Activated naive CD4-positive, alpha-beta T cell treated with anti-CD3 and anti-CD28 coated beads for 36 hours (primary cell): ENCODE measurements at regions not wholly inside any gene's neighbourhood (a gene's known extent, or its start where the extent isn't known, plus 50 kb on each side); places are given as distances from the start of the nearest gene placed in this dataset.

Source experiments
- CTCF ChIA-PET: fragments of 350-600 bp; sonication (Branson Sonifier 250); formaldehyde crosslinking; loops from one replicate; lab custom pipeline; 2021; ENCODE audit warnings: antibody characterized with exemption; lab: Charles Lee
- DNase-seq: peaks from one replicate; pipeline ENCODE4 v3.0.0-alpha.2; 2020
- H3K27ac Mint-ChIP-seq: one replicate; pipeline ENCODE4 v1.8.0; 2021; ENCODE audit warnings: mild to moderate bottlenecking, mixed read lengths
- H3K27me3 Mint-ChIP-seq: one replicate; pipeline ENCODE4 v1.8.0; 2021; ENCODE audit warnings: low read depth, mixed read lengths
- H3K36me3 Mint-ChIP-seq: one replicate; pipeline ENCODE4 v1.8.0; 2021; ENCODE audit warnings: low read depth, mixed read lengths
- H3K4me1 Mint-ChIP-seq: one replicate; pipeline ENCODE4 v1.8.0; 2021; ENCODE audit warnings: low read depth, mixed read lengths
- H3K4me3 Mint-ChIP-seq: one replicate; pipeline ENCODE4 v1.8.0; 2021; ENCODE audit warnings: mild to moderate bottlenecking, moderate library complexity, mixed read lengths
- H3K9me3 Mint-ChIP-seq: one replicate; pipeline ENCODE4 v1.8.0; 2021; ENCODE audit warnings: mixed read lengths
- intact Hi-C: fragments of 100-400 bp; cut with micrococcal nuclease; formaldehyde crosslinking; loops from one replicate; pipeline ENCODE4 v1.15.1; 2023

DNA sequence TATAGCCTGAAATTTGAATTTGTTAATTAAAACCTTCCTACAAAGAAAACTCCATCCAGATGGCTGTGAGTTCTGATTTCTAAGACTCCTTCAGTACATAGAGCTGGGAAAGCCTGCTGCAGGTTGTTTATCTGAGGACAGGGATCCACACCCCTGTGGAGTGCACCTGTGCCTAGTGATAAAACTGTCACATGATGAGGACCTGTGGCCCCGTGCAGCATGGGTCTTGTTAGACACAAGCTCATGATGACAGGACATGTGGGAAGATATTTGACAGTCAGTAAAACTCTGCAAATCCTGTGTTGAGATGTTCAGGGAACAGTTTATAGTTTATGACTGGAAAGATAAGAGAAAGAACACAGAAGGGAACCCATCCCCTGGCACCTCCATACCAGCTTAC lies 133.2 kb upstream of the TMEM18 start:
- H3K4me1 Mint-ChIP-seq: no peaks in the 10 kb centered on the region
- intact Hi-C loops: no loop called here

DNA sequence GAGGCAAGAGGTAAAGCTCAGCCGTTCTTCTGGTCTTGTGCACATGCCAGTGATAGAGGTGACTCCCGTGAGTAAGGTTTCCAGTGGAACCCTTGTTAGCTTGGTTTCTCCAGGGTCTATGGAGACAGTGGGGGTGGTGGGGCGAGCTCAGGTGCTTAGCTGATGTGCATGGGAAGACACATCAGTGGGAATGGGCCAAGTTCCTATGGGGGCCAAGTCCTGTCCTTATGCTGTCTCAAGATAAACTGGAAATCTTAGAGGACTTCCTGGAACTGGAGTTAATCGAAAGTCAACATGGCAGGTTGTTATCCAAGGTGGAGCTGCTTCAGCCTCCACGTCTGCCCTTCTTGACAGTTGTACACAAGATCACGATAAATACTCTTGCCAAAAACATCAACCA lies 130.1 kb upstream of the TMEM18 start:
- Mint-ChIP-seq H3K9me3 (no peaks in the 10 kb centered on the region), H3K27ac (no peak overlapping the region), H3K27me3 (no peaks in the 10 kb centered on the region), H3K36me3 (no peaks in the 10 kb centered on the region), H3K4me1 (no peaks in the 10 kb centered on the region), H3K4me3 (no peak overlapping the region)
- intact Hi-C loops: no loop called here
- no peak for DNase-seq
- CTCF ChIA-PET: interaction anchor here (0.9 kb wide), 1 partner anchor 739 kb away, joined by 3 read pairs; no protein-coding TSS in a partner anchor

More for the DNA sequence above, 133.2 kb upstream of the TMEM18 start:
- CTCF ChIA-PET: interaction anchor here (0.6 kb wide), 1 partner anchor 942 kb away, joined by 3 read pairs; no protein-coding TSS in a partner anchor
- H3K36me3 Mint-ChIP-seq: no peaks in the 10 kb centered on the region
- no peak for DNase-seq
- no peaks in the 10 kb centered on the region for H3K9me3 Mint-ChIP-seq
- no peak overlapping the region for H3K27ac Mint-ChIP-seq
- H3K27me3 Mint-ChIP-seq: no peaks in the 10 kb centered on the region
- H3K4me3 Mint-ChIP-seq: no peak overlapping the region

DNA sequence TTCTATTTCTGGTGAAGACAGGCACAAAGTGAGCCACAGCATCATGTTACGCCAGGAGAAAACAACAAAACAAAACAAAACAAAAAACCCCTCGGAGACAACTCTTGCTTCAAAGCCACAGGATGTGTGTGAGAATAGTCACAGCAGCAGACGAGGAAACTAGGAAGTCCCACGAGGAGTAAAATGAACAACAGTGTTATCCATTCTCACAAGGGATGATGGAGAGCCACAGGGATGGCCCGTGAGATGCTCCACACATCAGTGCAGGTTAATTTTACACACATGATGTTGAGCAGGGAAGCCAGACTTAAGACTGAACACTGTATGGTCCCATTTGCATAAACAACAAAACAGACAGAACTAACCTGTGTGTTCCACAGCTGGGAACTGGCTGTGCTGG lies 128.5 kb upstream of the TMEM18 start:
- no peak overlapping the region for H3K27ac Mint-ChIP-seq
- intact Hi-C loops: no loop called here
- DNase-seq: no peak
- no peaks in the 10 kb centered on the region for H3K4me1 Mint-ChIP-seq
- CTCF ChIA-PET: no interaction called here
- H3K4me3 Mint-ChIP-seq: no peak overlapping the region
- no peaks in the 10 kb centered on the region for H3K27me3 Mint-ChIP-seq
- H3K9me3 Mint-ChIP-seq: no peaks in the 10 kb centered on the region
- H3K36me3 Mint-ChIP-seq: no peaks in the 10 kb centered on the region

DNA sequence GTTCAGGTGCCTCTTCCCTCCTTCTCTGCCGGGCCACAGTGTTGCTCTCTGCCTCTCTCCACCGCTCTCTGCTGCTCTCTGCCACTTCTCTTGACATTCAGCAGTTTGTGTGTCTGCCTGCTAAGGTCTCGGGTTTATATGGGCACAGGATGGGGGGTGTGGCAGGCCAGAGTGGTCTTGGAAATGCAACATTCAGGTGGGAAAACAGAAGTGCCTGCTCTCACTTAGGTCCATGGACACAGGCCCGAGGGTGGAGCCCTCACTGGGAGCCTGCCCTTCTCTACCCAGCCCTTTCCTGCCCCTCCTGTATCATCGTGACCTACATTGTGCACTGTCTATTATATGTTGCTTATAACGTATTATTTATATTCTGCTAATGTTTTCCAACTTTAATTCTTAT lies 120.8 kb upstream of the TMEM18 start:
- intact Hi-C loops: no loop called here
- no peak for DNase-seq
- H3K36me3 Mint-ChIP-seq: no peaks in the 10 kb centered on the region
- no peaks in the 10 kb centered on the region for H3K27me3 Mint-ChIP-seq
- no peaks in the 10 kb centered on the region for H3K4me1 Mint-ChIP-seq
- H3K27ac Mint-ChIP-seq: no peak overlapping the region
- no peaks in the 10 kb centered on the region for H3K9me3 Mint-ChIP-seq
- CTCF ChIA-PET: no interaction called here
- no peak overlapping the region for H3K4me3 Mint-ChIP-seq

DNA sequence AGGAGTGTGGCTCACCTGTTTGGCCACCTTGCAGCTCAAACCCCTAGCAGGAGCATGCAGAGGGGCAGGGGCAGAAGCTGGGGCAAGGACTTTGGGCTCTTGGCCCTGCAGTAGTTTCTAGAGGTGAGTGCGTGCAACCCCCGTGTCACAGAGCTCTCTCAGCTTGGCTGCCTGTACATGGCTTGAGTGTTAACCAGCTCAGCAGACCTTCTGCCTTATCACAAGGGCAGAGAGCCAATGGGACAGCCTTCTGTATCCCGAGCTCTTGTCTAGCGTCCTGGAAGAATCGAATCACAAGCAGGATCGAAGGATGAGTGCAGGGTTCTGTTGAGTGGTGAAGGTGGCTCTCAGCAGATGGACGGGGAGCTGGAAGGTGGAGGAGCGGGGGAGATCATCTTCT lies 120.3 kb upstream of the TMEM18 start:
- CTCF ChIA-PET: no interaction called here
- intact Hi-C loops: no loop called here
- Mint-ChIP-seq H3K36me3 (no peaks in the 10 kb centered on the region), H3K27ac (no peak overlapping the region), H3K9me3 (no peaks in the 10 kb centered on the region), H3K27me3 (no peaks in the 10 kb centered on the region), H3K4me1 (no peaks in the 10 kb centered on the region), H3K4me3 (no peak overlapping the region)
- DNase-seq: no peak

DNA sequence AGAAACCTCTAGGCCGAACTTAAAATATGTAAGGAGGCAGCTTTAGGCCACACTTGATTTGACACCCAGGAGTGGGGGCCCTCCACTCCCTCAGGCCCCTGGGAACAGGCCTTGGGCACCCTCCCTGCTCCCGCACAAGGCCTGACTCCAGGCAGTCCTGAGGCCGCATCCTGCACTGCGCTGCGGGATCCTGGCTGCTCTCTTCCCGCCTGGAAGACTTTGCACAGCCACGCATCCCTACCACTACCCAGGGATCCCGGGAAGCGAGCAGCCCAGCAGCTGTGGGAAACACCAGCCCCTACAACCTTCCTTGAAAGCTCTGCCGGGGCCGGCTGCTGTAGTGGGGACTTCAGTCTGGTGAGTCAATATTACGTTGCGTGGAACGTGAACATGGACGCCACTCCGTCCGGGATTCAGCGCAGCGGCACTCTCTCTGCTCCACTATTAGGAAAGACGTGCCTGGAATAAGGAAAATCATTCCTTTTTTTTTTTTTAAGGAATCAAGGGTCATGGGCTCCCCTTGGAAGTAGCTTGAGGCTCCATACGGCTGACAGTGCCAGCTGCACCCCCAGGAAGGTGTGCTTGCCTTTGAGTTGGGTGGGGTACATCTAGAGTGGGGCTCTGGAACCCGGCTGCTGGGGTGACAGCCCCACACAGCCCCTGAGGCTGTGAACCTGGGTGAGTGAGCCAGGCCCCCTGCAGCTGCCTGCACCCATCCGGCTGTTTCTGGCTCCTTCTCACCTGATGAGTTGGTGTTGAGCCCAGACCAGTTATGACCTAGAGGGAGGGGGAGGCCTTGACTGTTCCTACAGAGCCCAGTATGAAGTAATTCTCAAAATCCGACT lies 119.2 kb upstream of the TMEM18 start:
- no peak for DNase-seq
- Mint-ChIP-seq H3K36me3 (no peaks in the 10 kb centered on the region), H3K27me3 (no peaks in the 10 kb centered on the region), H3K27ac (no peak overlapping the region), H3K9me3 (no peaks in the 10 kb centered on the region), H3K4me3 (no peak overlapping the region), H3K4me1 (no peaks in the 10 kb centered on the region)
- CTCF ChIA-PET: no interaction called here
- intact Hi-C loops: no loop called here

DNA sequence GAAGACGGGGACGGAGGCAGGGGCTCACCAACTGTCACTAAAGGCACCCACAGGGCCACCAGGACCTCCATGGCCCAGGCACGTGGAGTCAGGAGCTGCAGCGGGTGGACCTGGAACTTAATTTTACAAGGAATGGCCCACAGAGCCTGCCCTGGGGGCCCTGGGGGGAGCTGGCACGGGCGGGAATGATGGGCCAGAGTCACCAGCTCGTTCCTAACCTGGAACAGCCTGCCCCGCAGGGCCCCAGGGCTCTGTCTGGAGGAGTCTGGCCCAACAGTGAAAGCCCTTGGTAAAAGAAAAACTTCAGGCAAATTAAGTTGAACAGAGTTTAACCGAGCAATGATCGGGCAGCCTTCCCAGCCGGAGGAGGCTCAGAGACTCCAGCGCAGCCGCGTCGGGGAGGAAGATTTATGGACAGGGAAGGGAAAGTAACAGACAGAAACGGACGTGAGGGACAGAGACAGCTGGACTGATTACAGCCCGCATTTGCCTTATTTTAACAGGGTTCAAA lies 118.4 kb upstream of the TMEM18 start:
- DNase-seq: no peak
- CTCF ChIA-PET: no interaction called here
- Mint-ChIP-seq H3K9me3 (no peaks in the 10 kb centered on the region), H3K4me3 (no peak overlapping the region), H3K27ac (no peak overlapping the region), H3K4me1 (no peaks in the 10 kb centered on the region), H3K27me3 (no peaks in the 10 kb centered on the region), H3K36me3 (no peaks in the 10 kb centered on the region)
- intact Hi-C loops: no loop called here

DNA sequence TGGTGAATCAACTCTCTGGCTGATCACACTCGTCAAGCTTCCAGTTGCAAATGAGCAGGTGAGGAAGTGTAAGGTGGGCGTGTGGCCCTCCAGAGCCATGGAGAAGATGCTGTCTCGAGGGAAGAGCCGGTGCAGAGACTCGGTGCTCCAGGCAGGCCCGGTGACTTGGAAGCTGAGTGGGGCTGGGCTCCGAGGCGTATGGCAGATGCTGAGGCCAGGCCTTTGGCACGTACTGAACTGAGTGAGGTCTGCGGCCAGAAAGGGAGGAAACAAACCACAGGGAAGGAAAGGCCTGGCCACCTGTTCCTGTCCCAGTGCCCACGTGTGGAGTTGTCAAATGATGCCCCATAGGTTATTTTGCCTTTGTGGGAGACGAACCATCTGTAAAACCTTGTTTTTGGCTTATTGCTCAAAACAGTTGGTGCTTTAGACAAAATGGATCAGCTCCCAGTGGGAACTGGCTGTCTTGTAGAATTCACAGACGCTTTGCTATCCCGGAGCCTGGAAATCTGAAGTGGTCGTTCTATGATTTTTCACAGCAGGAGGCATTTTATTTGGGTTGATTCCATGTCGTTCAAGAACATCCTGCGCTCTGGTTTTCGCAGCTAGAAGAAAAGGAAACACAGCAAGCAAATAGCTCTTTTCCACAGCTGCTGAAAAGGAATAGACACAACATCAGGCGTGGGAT lies 117.5 kb upstream of the TMEM18 start:
- no peak for DNase-seq
- CTCF ChIA-PET: no interaction called here
- Mint-ChIP-seq H3K27ac (no peak overlapping the region), H3K4me3 (no peak overlapping the region), H3K36me3 (no peaks in the 10 kb centered on the region), H3K4me1 (no peaks in the 10 kb centered on the region), H3K9me3 (no peaks in the 10 kb centered on the region), H3K27me3 (no peaks in the 10 kb centered on the region)
- intact Hi-C loops: no loop called here

DNA sequence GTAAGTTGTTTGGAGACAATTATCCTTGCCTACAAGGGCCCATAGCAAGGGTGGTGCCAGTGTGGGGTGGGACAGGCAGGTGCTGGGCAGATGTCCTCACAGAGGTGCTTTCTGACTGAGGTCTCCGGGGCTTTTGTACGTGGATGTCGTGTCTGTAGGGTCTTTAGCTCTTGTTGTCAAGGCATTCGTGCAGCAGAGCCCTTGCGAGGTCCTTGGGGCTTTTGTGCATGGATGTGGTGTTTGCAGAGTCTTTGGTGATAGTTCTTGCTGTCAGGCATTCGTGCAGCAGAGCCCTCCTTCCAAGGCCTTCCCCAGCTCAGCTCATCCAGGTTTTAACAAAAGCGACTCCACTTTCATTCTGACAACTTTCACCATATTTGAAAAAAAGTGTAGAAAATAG lies 116.0 kb upstream of the TMEM18 start:
- no peaks in the 10 kb centered on the region for H3K9me3 Mint-ChIP-seq
- no peak overlapping the region for H3K4me3 Mint-ChIP-seq
- CTCF ChIA-PET: no interaction called here
- H3K36me3 Mint-ChIP-seq: no peaks in the 10 kb centered on the region
- H3K27me3 Mint-ChIP-seq: no peaks in the 10 kb centered on the region
- no peak overlapping the region for H3K27ac Mint-ChIP-seq
- intact Hi-C loops: no loop called here
- DNase-seq: no peak
- no peaks in the 10 kb centered on the region for H3K4me1 Mint-ChIP-seq

DNA sequence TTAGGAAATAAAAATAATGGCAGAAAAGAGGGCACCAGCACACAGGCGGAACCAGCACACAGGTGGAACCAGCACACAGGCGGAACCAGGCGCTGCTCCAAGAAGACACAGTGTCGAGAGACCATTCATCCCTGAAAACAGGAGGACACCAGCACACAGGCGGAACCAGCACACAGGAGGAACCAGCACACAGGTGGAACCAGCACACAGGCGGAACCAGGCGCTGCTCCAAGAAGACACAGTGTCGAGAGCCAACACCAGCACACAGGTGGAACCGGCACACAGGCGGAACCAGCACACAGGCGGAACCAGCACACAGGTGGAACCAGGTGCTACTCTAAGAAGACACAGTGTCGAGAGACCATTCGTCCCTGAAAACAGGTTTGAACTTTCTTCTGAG lies 115.5 kb upstream of the TMEM18 start:
- Mint-ChIP-seq H3K9me3 (no peaks in the 10 kb centered on the region), H3K4me1 (no peaks in the 10 kb centered on the region), H3K27ac (no peak overlapping the region), H3K4me3 (no peak overlapping the region), H3K27me3 (no peaks in the 10 kb centered on the region), H3K36me3 (no peaks in the 10 kb centered on the region)
- CTCF ChIA-PET: no interaction called here
- intact Hi-C loops: no loop called here
- no peak for DNase-seq

DNA sequence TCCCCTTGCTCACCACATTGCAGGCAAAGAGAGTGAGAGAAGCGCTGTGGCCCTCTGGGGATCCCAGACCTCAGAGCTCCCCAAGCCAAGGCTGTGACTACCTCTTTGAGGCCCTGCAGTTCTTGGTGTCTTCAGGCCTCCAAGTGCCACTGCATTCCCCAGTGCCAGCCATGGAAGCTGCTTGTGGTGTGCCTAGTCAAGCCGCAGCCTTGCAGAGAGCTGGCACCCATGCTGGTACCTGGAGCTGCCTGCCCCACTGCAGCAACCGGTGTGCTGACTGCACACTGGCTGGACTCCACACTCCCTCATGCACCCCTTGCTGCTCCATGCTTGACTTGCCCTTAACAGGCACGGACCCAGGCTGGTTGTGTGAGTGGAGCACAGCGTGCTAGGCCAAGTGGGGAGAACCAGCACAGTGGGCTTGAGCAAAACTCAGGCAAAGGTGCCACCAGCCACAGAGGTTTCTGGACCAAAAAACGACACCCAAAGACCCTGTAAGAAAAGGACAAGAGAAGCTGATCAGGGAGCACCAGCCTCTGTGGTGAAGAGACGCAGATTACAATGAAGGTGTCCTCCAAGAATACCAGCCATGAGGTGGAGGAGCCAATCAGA lies 113.5 kb upstream of the TMEM18 start:
- CTCF ChIA-PET: no interaction called here
- intact Hi-C loops: no loop called here
- no peaks in the 10 kb centered on the region for H3K4me1 Mint-ChIP-seq
- DNase-seq: no peak
- no peak overlapping the region for H3K27ac Mint-ChIP-seq
- H3K4me3 Mint-ChIP-seq: no peak overlapping the region
- H3K9me3 Mint-ChIP-seq: no peaks in the 10 kb centered on the region
- no peaks in the 10 kb centered on the region for H3K36me3 Mint-ChIP-seq
- no peaks in the 10 kb centered on the region for H3K27me3 Mint-ChIP-seq

DNA sequence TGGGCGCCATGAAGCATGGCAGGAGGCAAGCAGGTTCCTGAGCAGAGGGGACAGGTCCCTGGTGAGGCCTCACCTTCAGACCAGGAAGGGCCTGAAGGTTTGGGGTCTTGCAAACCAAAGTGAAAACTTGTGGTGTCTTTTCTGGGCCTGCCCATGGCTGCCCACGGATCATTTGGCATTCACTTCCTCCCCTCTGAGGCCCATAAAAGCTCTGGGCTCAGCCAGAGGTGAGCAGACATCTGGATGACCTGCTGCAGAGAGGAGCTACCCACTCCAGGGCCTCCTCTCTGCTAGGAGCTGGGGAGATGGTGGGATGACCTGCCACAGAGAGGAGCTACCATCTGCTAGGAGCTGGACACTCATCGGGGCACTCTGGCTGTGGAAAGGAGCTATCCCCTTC lies 112.9 kb upstream of the TMEM18 start:
- no peak for DNase-seq
- CTCF ChIA-PET: no interaction called here
- H3K4me3 Mint-ChIP-seq: no peak overlapping the region
- H3K27ac Mint-ChIP-seq: no peak overlapping the region
- no peaks in the 10 kb centered on the region for H3K27me3 Mint-ChIP-seq
- no peaks in the 10 kb centered on the region for H3K36me3 Mint-ChIP-seq
- no peaks in the 10 kb centered on the region for H3K9me3 Mint-ChIP-seq
- intact Hi-C loops: no loop called here
- no peaks in the 10 kb centered on the region for H3K4me1 Mint-ChIP-seq
